Jurkat, Clone E6-1 (cell line): ENCODE measurements at regions not wholly inside any gene's neighbourhood (a gene's known extent, or its start where the extent isn't known, plus 50 kb on each side); places are given as distances from the start of the nearest gene placed in this dataset.
"Not testable (repeated sequence)": the region's sequence is repeated elsewhere in the genome, so short reads cannot be mapped to it uniquely, and the experiment has no call there.

ENCODE experiments used
- DNase-seq: peaks from one replicate; pipeline ENCODE4 v3.0.0-alpha.2; 2011; ENCODE audit warnings: low read depth, low spot score
- H3K4me3 ChIP-seq: 2 replicates; pipeline ENCODE4 v1.5.1; 2011; ENCODE audit warnings: mild to moderate bottlenecking, low read length, control low read depth, moderate library complexity

- no peak overlapping the region for H3K4me3 ChIP-seq
- no peak for DNase-seq
Observed at GRCh38 chr3:194893121-194893987, 207.7 kb downstream of the FAM43A start.

GRCh38 chr3:194894538-194894937 is 208.9 kb downstream of the FAM43A start:
- no peak overlapping the region for H3K4me3 ChIP-seq
- no peak for DNase-seq

GRCh38 chr3:194900854-194901522 is 215.3 kb downstream of the FAM43A start:
- no peak for DNase-seq
- no peak overlapping the region for H3K4me3 ChIP-seq

- not testable (repeated sequence) for H3K4me3 ChIP-seq, DNase-seq
Observed at GRCh38 chr3:194903447-194903846, 217.8 kb downstream of the FAM43A start.

GRCh38 chr3:194904999-194905398 is 219.3 kb downstream of the FAM43A start:
- not testable (repeated sequence) for DNase-seq, H3K4me3 ChIP-seq

- H3K4me3 ChIP-seq, result no peak overlapping the region
- DNase-seq, result peak; percentile 31
Observed at GRCh38 chr3:194905696-194906095, 220.0 kb downstream of the FAM43A start.

GRCh38 chr3:194906229-194906629 is 220.5 kb downstream of the FAM43A start:
- no peak for DNase-seq
- H3K4me3 ChIP-seq, result no peak overlapping the region

- DNase-seq, result no peak
- H3K4me3 ChIP-seq, result no peak overlapping the region
Observed at GRCh38 chr3:194906970-194907629, 221.4 kb downstream of the FAM43A start.

- no peak overlapping the region for H3K4me3 ChIP-seq
- DNase-seq, result no peak
Observed at GRCh38 chr3:194907811-194908210, 222.1 kb downstream of the FAM43A start.

GRCh38 chr3:194908496-194908895 is 222.8 kb downstream of the FAM43A start:
- no peak overlapping the region for H3K4me3 ChIP-seq
- DNase-seq, result no peak

- DNase-seq, result no peak
- no peak overlapping the region for H3K4me3 ChIP-seq
Observed at GRCh38 chr3:194908972-194909371, 223.3 kb downstream of the FAM43A start.

GRCh38 chr3:194910414-194910984 is 224.8 kb downstream of the FAM43A start:
- H3K4me3 ChIP-seq, result no peak overlapping the region
- no peak for DNase-seq

- H3K4me3 ChIP-seq, result no peak overlapping the region
- no peak for DNase-seq
Observed at GRCh38 chr3:194913316-194913715, 227.6 kb downstream of the FAM43A start.

GRCh38 chr3:194924889-194925288 is 239.2 kb downstream of the FAM43A start:
- not testable (repeated sequence) for H3K4me3 ChIP-seq, DNase-seq

GRCh38 chr3:194925614-194926013 is 239.9 kb downstream of the FAM43A start:
- DNase-seq, result no peak

GRCh38 chr3:194928227-194928626 is 242.5 kb downstream of the FAM43A start:
- no peak for DNase-seq
- H3K4me3 ChIP-seq, result no peak overlapping the region

More at GRCh38 chr3:194925614-194926013, 239.9 kb downstream of the FAM43A start:
- no peak overlapping the region for H3K4me3 ChIP-seq

- DNase-seq, result no peak
Observed at GRCh38 chr3:194928831-194929577, 243.3 kb downstream of the FAM43A start.

GRCh38 chr3:194929578-194929960 is 243.9 kb downstream of the FAM43A start:
- no peak for DNase-seq
- H3K4me3 ChIP-seq, result no peak overlapping the region

More at GRCh38 chr3:194928831-194929577, 243.3 kb downstream of the FAM43A start:
- no peak overlapping the region for H3K4me3 ChIP-seq
